Endothelial cell of umbilical vein (primary cell): ENCODE measurements at regions not wholly inside any gene's neighbourhood (a gene's known extent, or its start where the extent isn't known, plus 50 kb on each side); places are given as distances from the start of the nearest gene placed in this dataset.

Experiments
- BruUV-seq: library from RNA; stranded (reverse); fragments of 400-500 nt; replicated peaks from 2 replicates; lab custom pipeline; 2021; lab: Mats Ljungman, UMichigan
- CTCF ChIA-PET: fragments of 300-600, 350-600 bp; sonication (Branson Sonifier 250); formaldehyde crosslinking; loops from one replicate; lab custom pipeline; 2021; ENCODE audit warnings: antibody characterized with exemption, inconsistent platforms; lab: Charles Lee
- POLR2A ChIA-PET: fragments of 300-600, 350-600 bp; sonication (Branson Sonifier 250); formaldehyde crosslinking; loops from one replicate; lab custom pipeline; 2021; ENCODE audit warnings: antibody characterized with exemption, inconsistent platforms; lab: Charles Lee
- DNase-seq: peaks from one replicate; pipeline ENCODE4 v3.0.0-alpha.2; 2011; ENCODE audit warnings: low read depth, low spot score
- FAIRE-seq: peaks from 2 replicates; lab custom pipeline; 2011; peaks lifted over from hg19 to GRCh38; lab: Jason Lieb, UNC
- H2AFZ ChIP-seq: 2 replicates; pipeline ENCODE4 v1.6.0; 2012; ENCODE audit warnings: low read depth, low read length, control low read depth, inconsistent platforms
- H3K27ac ChIP-seq: 2 replicates; pipeline ENCODE4 v1.5.1; 2011; ENCODE audit warnings: low read depth, mild to moderate bottlenecking, control low read depth, low read length, moderate library complexity; ENCODE audit not compliant: insufficient read depth
- H3K27me3 ChIP-seq, 2 experiments: 2 replicates each; pipeline versions ENCODE4 v1.6.0 to v1.6.1; 2011; ENCODE audit warnings: low read length in 2 of 2, mixed read lengths in 1 of 2; ENCODE audit not compliant: control insufficient read depth in 2 of 2, insufficient read depth in 2 of 2
- H3K36me3 ChIP-seq, 2 experiments: 2 replicates in 1 of 2; 3 replicates in 1 of 2; pipeline ENCODE4 v1.5.1; 2011; ENCODE audit warnings: low read length in 2 of 2, mild to moderate bottlenecking in 1 of 2, moderate library complexity in 1 of 2; ENCODE audit not compliant: control insufficient read depth in 2 of 2, insufficient read depth in 2 of 2; ENCODE audit errors: extremely low read depth in 1 of 2
- H3K4me1 ChIP-seq: 3 replicates; pipeline ENCODE4 v1.5.1; 2011; ENCODE audit warnings: mild to moderate bottlenecking, low read length; ENCODE audit not compliant: control insufficient read depth, insufficient read depth; ENCODE audit errors: extremely low read depth
- H3K4me2 ChIP-seq: 2 replicates; pipeline ENCODE4 v1.6.1; 2011; ENCODE audit warnings: low read length, control low read depth, mixed read lengths; ENCODE audit not compliant: insufficient read depth
- H3K4me3 ChIP-seq, 3 experiments: fragments of 200-600 bp in 1 of 3; sonication (generic), shearing (Covaris generic) in 1 of 3; replicated peaks in 1 of 3; 2 replicates each; pipeline ENCODE4 v1.5.1; 2011 to 2016; ENCODE audit warnings: control low read depth in 3 of 3, low read length in 3 of 3, mild to moderate bottlenecking in 2 of 3, inconsistent platforms in 1 of 3, low read depth in 1 of 3, moderate library complexity in 1 of 3; ENCODE audit not compliant: insufficient read depth in 1 of 3
- H3K79me2 ChIP-seq: 2 replicates; pipeline ENCODE4 v1.6.0; 2012; ENCODE audit warnings: low read length, inconsistent platforms; ENCODE audit not compliant: control insufficient read depth, insufficient read depth
- H3K9ac ChIP-seq: replicated peaks from 2 replicates; pipeline ENCODE3; 2011; ENCODE audit warnings: low read length, control low read depth; ENCODE audit not compliant: insufficient read depth; ENCODE audit errors: extremely low read depth
- H3K9me1 ChIP-seq: replicated peaks from 3 replicates; pipeline ENCODE4 v1.6.0; 2011; ENCODE audit warnings: mild to moderate bottlenecking, low read length; ENCODE audit not compliant: control insufficient read depth, insufficient read depth; ENCODE audit errors: extremely low read depth
- H3K9me3 ChIP-seq: replicated peaks from 2 replicates; pipeline ENCODE4 v1.5.1; 2012; ENCODE audit warnings: low read length, inconsistent platforms; ENCODE audit not compliant: control insufficient read depth, insufficient read depth
- H4K20me1 ChIP-seq: replicated peaks from 2 replicates; pipeline ENCODE3; 2011; ENCODE audit warnings: mild to moderate bottlenecking, low read length; ENCODE audit not compliant: control insufficient read depth, insufficient read depth; ENCODE audit errors: extremely low read depth
- EZH2 ChIP-seq: IDR thresholded peaks from 2 replicates; pipeline ENCODE4 v1.6.1; 2012; ENCODE audit warnings: borderline replicate concordance, low read depth, mild to moderate bottlenecking, moderate library complexity, low read length, inconsistent platforms; ENCODE audit not compliant: severe bottlenecking
- FOS ChIP-seq: IDR thresholded peaks from 2 replicates; pipeline ENCODE4 v1.6.1; 2011; ENCODE audit warnings: mild to moderate bottlenecking, low read length, moderate library complexity, borderline replicate concordance; ENCODE audit not compliant: insufficient read depth
- GATA2 ChIP-seq: IDR thresholded peaks from 2 replicates; pipeline ENCODE4 v1.7.0; 2011; ENCODE audit warnings: low read depth, mild to moderate bottlenecking, moderate library complexity, mixed read lengths, low read length; ENCODE audit not compliant: insufficient read length, insufficient read depth
- JUN ChIP-seq: IDR thresholded peaks from 2 replicates; pipeline ENCODE4 v1.6.1; 2011; ENCODE audit warnings: borderline replicate concordance, low read depth; ENCODE audit not compliant: insufficient read length, insufficient read depth
- MAX ChIP-seq: IDR thresholded peaks from 2 replicates; pipeline ENCODE4 v1.6.1; 2011; ENCODE audit not compliant: insufficient read depth, insufficient read length
- MYC ChIP-seq: IDR thresholded peaks from one replicate; pipeline ENCODE4 v1.6.1; 2011; ENCODE audit warnings: mild to moderate bottlenecking, low read depth, low read length
- POLR2A ChIP-seq: IDR thresholded peaks from 2 replicates; pipeline ENCODE4 v1.6.1; 2012; ENCODE audit warnings: low read depth, mild to moderate bottlenecking, control low read depth, low read length
- POLR2AphosphoS5 ChIP-seq: IDR thresholded peaks from 2 replicates; pipeline ENCODE4 v1.6.1; 2012; ENCODE audit warnings: low read depth, mild to moderate bottlenecking, control low read depth, low read length, moderate library complexity; ENCODE audit not compliant: insufficient read depth
- dilution Hi-C: fragments of 300-500 bp; cut with MboI; formaldehyde crosslinking; loops from one replicate; pipeline ENCODE4 v1.15.0; 2019; ENCODE audit warnings: low sequenced_read_pairs; ENCODE audit not compliant: extremely low pct_ligation_motif_present
- intact Hi-C: fragments of 100-400 bp; cut with micrococcal nuclease; formaldehyde crosslinking; loops from one replicate; pipeline ENCODE4 v1.10.0; 2022
- TF ChIP-seq, protein P1 (sequence below), 2 donors: IDR thresholded peaks; 1 replicate in 1 of 2; 2 replicates in 1 of 2; pipeline ENCODE4 v1.5.1; 2011; ENCODE audit warnings: low read length in 2 of 2, mild to moderate bottlenecking in 2 of 2, moderate library complexity in 2 of 2, control low read depth in 1 of 2, inconsistent platforms in 1 of 2, low read depth in 1 of 2; ENCODE audit not compliant: insufficient read depth in 1 of 2; ENCODE audit errors: extremely low read depth in 1 of 2

DNA sequence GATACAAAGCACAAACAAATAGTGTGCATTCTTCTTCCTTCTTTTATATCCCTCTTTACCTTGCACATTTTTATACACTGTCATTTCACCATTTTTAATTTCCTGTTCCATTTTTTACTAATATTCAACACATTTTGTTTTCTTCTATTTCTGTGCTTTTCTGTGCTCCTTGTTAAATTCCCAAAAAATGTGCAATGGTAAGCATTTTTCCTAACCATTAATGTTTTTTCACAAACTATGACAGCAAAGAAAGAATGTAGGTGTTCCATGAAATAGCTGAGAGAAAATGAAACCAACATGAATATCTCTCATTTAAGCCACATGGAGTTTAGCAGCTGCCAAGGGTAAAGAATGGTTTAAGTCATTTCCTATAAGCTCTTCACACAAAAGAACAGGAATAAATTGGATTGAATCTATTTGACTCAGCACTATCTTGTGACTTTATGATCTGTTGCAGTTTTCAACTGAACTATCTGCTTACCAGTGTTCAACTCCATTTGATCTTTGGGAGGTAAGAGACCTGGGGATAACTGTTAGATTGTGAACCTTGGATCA lies 145.7 kb upstream of the CDH19 start:
- H4K20me1 ChIP-seq = no peaks in the 10 kb centered on the region
- no TSS peak for BruUV-seq
- H3K4me2 ChIP-seq = peak overlapping the region; percentile 46
- peak; percentile 42 for DNase-seq
- no peaks in the 10 kb centered on the region for H3K27me3 ChIP-seq
- CTCF ChIA-PET = interaction anchor here (0.9 to 1.9 kb wide), 3 partner anchors 16 to 190 kb away, joined by 3 to 20 read pairs (median 3); no protein-coding TSS in a partner anchor
- no peaks in the 10 kb centered on the region for H3K79me2 ChIP-seq
- H3K9me3 ChIP-seq = no peaks in the 10 kb centered on the region
- H3K9ac ChIP-seq = no peak overlapping the region
- no peak overlapping the region for H3K27ac ChIP-seq
- dilution Hi-C loops (no loop called here), intact Hi-C loops (loop anchor here (1.0 kb wide), 1 partner anchor 190 kb away; no protein-coding TSS in a partner anchor)
- TF ChIP-seq POLR2AphosphoS5 = no peak
- TF ChIP-seq MAX = no peak
- TF ChIP-seq, protein P1, sequence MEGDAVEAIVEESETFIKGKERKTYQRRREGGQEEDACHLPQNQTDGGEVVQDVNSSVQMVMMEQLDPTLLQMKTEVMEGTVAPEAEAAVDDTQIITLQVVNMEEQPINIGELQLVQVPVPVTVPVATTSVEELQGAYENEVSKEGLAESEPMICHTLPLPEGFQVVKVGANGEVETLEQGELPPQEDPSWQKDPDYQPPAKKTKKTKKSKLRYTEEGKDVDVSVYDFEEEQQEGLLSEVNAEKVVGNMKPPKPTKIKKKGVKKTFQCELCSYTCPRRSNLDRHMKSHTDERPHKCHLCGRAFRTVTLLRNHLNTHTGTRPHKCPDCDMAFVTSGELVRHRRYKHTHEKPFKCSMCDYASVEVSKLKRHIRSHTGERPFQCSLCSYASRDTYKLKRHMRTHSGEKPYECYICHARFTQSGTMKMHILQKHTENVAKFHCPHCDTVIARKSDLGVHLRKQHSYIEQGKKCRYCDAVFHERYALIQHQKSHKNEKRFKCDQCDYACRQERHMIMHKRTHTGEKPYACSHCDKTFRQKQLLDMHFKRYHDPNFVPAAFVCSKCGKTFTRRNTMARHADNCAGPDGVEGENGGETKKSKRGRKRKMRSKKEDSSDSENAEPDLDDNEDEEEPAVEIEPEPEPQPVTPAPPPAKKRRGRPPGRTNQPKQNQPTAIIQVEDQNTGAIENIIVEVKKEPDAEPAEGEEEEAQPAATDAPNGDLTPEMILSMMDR (IDR thresholded peaks at IDR 0.05; ENCODE audit: extremely low read depth in 1 of 2, insufficient read depth in 1 of 2, low read depth in 1 of 2, low read length in 2 of 2) = no peak
- TF ChIP-seq MYC = no peak
- no peak for TF ChIP-seq POLR2A
- TF ChIP-seq JUN = no peak
- TF ChIP-seq EZH2 = no peak
- TF ChIP-seq FOS = no peak
- no peak for TF ChIP-seq GATA2
- H2AFZ ChIP-seq = no peak overlapping the region
- no peaks in the 10 kb centered on the region for H3K36me3 ChIP-seq
- H3K4me1 ChIP-seq = no peaks in the 10 kb centered on the region
- H3K9me1 ChIP-seq = no peaks in the 10 kb centered on the region
- POLR2A ChIA-PET = no interaction called here
- H3K4me3 ChIP-seq = no peak overlapping the region
- no peak for FAIRE-seq
